HL-60 (cell line): ENCODE measurements at regions not wholly inside any gene's neighbourhood (a gene's known extent, or its start where the extent isn't known, plus 50 kb on each side); places are given as distances from the start of the nearest gene placed in this dataset.

ENCODE experiments used
- DNase-seq, 2 experiments: peaks; one replicate each; pipeline ENCODE4 v3.0.0-alpha.2; 2010 to 2020; ENCODE audit warnings: low read depth in 1 of 2, low spot score in 1 of 2
- H3K27ac ChIP-seq: fragments of 250-450 bp; sonication (Bioruptor Pico); replicated peaks from 2 replicates; pipeline ENCODE4 v1.5.1; 2020; ENCODE audit warnings: mild to moderate bottlenecking, moderate library complexity
- H3K27me3 ChIP-seq: fragments of 250-450 bp; sonication (Bioruptor Pico); 2 replicates; pipeline ENCODE4 v1.5.1; 2021; ENCODE audit warnings: mild to moderate bottlenecking, moderate library complexity; ENCODE audit not compliant: insufficient read depth, poor library complexity, severe bottlenecking
- H3K4me3 ChIP-seq: replicated peaks from 2 replicates; pipeline ENCODE4 v1.5.1; 2011; ENCODE audit warnings: mild to moderate bottlenecking, control low read depth, low read length; ENCODE audit not compliant: insufficient read depth
- GABPA ChIP-seq: IDR thresholded peaks from 2 replicates; pipeline ENCODE4 v1.6.1; 2012; ENCODE audit warnings: low read depth
- POLR2AphosphoS5 ChIP-seq: IDR thresholded peaks from 2 replicates; pipeline ENCODE4 v1.6.1; 2012; ENCODE audit warnings: low read depth
- SPI1 ChIP-seq: IDR thresholded peaks from 2 replicates; pipeline ENCODE4 v1.6.1; 2012; ENCODE audit warnings: low read depth, mild to moderate bottlenecking, borderline replicate concordance
- TF ChIP-seq, protein P1 (sequence below): IDR thresholded peaks from 2 replicates; pipeline ENCODE4 v1.6.1; 2012; ENCODE audit warnings: low read depth; ENCODE audit not compliant: insufficient replicate concordance
- TF ChIP-seq, protein P2 (sequence below): IDR thresholded peaks from one replicate; pipeline ENCODE4 v1.5.1; 2011; ENCODE audit warnings: low read length, control low read depth, inconsistent platforms; ENCODE audit not compliant: insufficient read depth

DNA sequence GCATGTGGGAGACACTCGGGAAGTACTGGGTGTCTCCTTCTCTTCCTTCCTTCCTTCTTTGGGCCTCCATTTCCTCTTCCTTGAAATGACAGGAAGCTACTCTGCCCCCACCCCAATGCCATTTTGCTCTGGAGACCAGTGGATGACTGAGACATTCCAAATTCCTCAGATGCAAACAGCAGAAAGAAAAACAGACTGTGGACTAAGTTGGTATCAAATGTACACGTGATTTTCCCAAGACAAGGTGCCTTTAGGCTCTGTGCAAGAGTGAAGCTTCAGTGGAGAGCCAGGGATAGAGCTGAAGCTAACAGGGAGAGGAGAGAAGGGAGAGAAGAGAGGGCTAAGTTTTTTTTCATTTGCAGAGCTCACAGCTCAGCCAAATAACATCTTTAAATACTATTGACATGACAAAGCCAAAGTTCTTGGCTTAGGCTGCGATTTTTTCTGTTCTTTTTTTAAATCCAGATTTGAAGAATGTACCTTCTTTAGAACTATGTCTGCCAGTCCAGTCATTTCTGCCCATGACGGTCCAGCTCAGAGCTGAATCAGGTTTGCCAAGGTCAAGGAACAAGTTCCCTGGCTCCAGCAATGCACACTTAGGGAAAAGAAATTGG lies 84.5 kb upstream of the LCLAT1 start:
- no peak overlapping the region for H3K4me3 ChIP-seq
- H3K27me3 ChIP-seq, result peaks cover 3% of the 10 kb centered on the region
- H3K27ac ChIP-seq, result no peak overlapping the region
- DNase-seq, result no peak
- TF ChIP-seq SPI1, result no peak
- TF ChIP-seq POLR2AphosphoS5, result no peak
- no peak for TF ChIP-seq GABPA
- TF ChIP-seq, protein P1, sequence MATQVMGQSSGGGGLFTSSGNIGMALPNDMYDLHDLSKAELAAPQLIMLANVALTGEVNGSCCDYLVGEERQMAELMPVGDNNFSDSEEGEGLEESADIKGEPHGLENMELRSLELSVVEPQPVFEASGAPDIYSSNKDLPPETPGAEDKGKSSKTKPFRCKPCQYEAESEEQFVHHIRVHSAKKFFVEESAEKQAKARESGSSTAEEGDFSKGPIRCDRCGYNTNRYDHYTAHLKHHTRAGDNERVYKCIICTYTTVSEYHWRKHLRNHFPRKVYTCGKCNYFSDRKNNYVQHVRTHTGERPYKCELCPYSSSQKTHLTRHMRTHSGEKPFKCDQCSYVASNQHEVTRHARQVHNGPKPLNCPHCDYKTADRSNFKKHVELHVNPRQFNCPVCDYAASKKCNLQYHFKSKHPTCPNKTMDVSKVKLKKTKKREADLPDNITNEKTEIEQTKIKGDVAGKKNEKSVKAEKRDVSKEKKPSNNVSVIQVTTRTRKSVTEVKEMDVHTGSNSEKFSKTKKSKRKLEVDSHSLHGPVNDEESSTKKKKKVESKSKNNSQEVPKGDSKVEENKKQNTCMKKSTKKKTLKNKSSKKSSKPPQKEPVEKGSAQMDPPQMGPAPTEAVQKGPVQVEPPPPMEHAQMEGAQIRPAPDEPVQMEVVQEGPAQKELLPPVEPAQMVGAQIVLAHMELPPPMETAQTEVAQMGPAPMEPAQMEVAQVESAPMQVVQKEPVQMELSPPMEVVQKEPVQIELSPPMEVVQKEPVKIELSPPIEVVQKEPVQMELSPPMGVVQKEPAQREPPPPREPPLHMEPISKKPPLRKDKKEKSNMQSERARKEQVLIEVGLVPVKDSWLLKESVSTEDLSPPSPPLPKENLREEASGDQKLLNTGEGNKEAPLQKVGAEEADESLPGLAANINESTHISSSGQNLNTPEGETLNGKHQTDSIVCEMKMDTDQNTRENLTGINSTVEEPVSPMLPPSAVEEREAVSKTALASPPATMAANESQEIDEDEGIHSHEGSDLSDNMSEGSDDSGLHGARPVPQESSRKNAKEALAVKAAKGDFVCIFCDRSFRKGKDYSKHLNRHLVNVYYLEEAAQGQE, result no peak
- TF ChIP-seq, protein P2, sequence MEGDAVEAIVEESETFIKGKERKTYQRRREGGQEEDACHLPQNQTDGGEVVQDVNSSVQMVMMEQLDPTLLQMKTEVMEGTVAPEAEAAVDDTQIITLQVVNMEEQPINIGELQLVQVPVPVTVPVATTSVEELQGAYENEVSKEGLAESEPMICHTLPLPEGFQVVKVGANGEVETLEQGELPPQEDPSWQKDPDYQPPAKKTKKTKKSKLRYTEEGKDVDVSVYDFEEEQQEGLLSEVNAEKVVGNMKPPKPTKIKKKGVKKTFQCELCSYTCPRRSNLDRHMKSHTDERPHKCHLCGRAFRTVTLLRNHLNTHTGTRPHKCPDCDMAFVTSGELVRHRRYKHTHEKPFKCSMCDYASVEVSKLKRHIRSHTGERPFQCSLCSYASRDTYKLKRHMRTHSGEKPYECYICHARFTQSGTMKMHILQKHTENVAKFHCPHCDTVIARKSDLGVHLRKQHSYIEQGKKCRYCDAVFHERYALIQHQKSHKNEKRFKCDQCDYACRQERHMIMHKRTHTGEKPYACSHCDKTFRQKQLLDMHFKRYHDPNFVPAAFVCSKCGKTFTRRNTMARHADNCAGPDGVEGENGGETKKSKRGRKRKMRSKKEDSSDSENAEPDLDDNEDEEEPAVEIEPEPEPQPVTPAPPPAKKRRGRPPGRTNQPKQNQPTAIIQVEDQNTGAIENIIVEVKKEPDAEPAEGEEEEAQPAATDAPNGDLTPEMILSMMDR, result no peak

DNA sequence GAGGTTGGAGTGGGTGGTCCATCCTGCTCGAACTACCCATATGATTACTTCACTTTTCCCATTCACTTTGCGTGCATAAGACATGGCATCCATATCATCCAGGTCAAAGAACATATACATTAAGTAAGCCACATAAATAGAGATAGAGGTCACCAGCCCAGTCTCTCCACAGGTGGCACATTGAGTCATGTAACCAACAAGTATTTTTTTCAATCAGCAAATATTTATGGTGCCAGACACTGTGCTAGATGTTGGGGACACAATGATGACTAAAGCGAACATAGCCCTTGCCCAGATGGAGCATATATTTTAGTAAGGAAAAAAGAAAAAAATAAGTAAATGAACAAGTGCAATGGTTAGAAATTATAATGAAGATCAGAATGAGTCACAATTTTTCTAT lies 83.6 kb upstream of the LCLAT1 start:
- Histone ChIP-seq H3K27ac (no peak overlapping the region), H3K27me3 (peaks cover 3% of the 10 kb centered on the region), H3K4me3 (no peak overlapping the region)
- TF ChIP-seq GABPA (no peak), POLR2AphosphoS5 (no peak), SPI1 (no peak)
- TF ChIP-seq, protein P2, result no peak
- TF ChIP-seq, protein P1, result no peak
- DNase-seq, result no peak

DNA sequence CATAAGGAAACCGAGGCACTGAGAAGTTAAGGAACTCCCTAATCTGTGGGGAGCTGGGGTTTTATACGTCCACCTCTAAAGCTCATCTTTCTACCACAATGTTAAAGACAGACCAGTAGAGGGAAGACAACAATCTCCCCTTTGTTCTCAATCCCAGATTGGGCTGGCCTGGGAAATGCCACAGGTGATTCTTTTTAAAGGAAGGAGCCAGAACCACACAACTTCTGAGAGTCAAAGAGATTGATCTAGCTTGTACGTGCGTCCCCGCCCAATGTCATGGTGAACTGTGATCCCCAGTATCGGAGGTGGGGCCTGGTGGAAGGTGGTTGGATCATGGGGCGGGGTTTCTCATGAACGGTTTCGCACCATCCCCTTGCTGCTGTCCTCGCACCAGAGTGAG lies 81.8 kb upstream of the LCLAT1 start:
- TF ChIP-seq, protein P1, result no peak
- no peak for TF ChIP-seq SPI1
- TF ChIP-seq, protein P2, result no peak
- no peak for TF ChIP-seq POLR2AphosphoS5
- no peak for TF ChIP-seq GABPA
- Histone ChIP-seq H3K4me3 (no peak overlapping the region), H3K27me3 (peaks cover 3% of the 10 kb centered on the region), H3K27ac (no peak overlapping the region)
- DNase-seq, result no peak
